GM23338 (cell line): ENCODE measurements at regions not wholly inside any gene's neighbourhood (a gene's known extent, or its start where the extent isn't known, plus 50 kb on each side); places are given as distances from the start of the nearest gene placed in this dataset.

Experiments
- ATAC-seq: fragments of 200-7000 bp; cut with Tn5 transposase; 3 replicates; pipeline ENCODE4 v1.9.1; 2020
- DNase-seq: peaks from one replicate; pipeline ENCODE4 v3.0.0-alpha.2; 2015; ENCODE audit warnings: low spot score
- H2AFZ ChIP-seq: fragments of 200-600 bp; sonication (generic); 2 replicates; pipeline ENCODE4 v1.8.0; 2016; ENCODE audit warnings: antibody characterized with exemption, mild to moderate bottlenecking, moderate library complexity
- H3F3A ChIP-seq: fragments of 200-600 bp; sonication (generic); replicated peaks from 2 replicates; pipeline ENCODE4 v1.8.0; 2017; ENCODE audit warnings: antibody characterized with exemption, mixed run types, low read depth
- H3K27ac ChIP-seq: fragments of 200-600 bp; sonication (generic); 2 replicates; pipeline ENCODE4 v1.6.1; 2016; ENCODE audit warnings: low read depth
- H3K27me3 ChIP-seq: fragments of 200-600 bp; sonication (generic); 2 replicates; pipeline ENCODE4 v1.8.0; 2016; ENCODE audit warnings: mild to moderate bottlenecking, mixed run types, moderate library complexity; ENCODE audit not compliant: insufficient read depth
- H3K36me3 ChIP-seq: fragments of 200-600 bp; sonication (generic); 2 replicates; pipeline ENCODE4 v1.8.0; 2016; ENCODE audit warnings: mild to moderate bottlenecking; ENCODE audit not compliant: insufficient read depth
- H3K4me1 ChIP-seq: fragments of 200-600 bp; sonication (generic); 2 replicates; pipeline ENCODE4 v1.8.0; 2016; ENCODE audit warnings: mild to moderate bottlenecking, moderate library complexity; ENCODE audit not compliant: insufficient read depth
- H3K4me2 ChIP-seq: fragments of 200-600 bp; sonication (generic); 2 replicates; pipeline ENCODE4 v1.7.1; 2017; ENCODE audit warnings: mixed run types
- H3K4me3 ChIP-seq: fragments of 200-600 bp; sonication (generic); 2 replicates; pipeline ENCODE4 v1.6.1; 2016; ENCODE audit warnings: mixed run types
- H3K79me2 ChIP-seq: fragments of 200-600 bp; sonication (generic); replicated peaks from 2 replicates; pipeline ENCODE4 v1.8.0; 2017; ENCODE audit warnings: mild to moderate bottlenecking; ENCODE audit not compliant: insufficient read depth
- H3K9me2 ChIP-seq: fragments of 200-600 bp; sonication (generic); 2 replicates; pipeline ENCODE4 v1.8.0; 2017; ENCODE audit not compliant: insufficient read depth
- H4K20me1 ChIP-seq: fragments of 200-600 bp; sonication (generic); replicated peaks from 2 replicates; pipeline ENCODE4 v1.8.0; 2017; ENCODE audit warnings: mild to moderate bottlenecking; ENCODE audit not compliant: insufficient read depth
- H3K27ac Mint-ChIP-seq: 2 replicates; pipeline ENCODE4 v1.8.0; 2020; ENCODE audit warnings: inconsistent platforms, mild to moderate bottlenecking, moderate library complexity, mixed read lengths
- H3K27me3 Mint-ChIP-seq: 3 replicates; pipeline ENCODE4 v1.8.0; 2022; ENCODE audit warnings: low read depth, mild to moderate bottlenecking, moderate library complexity, mixed read lengths, inconsistent platforms; ENCODE audit not compliant: insufficient read depth, poor library complexity
- H3K36me3 Mint-ChIP-seq: 3 replicates; pipeline ENCODE4 v1.8.0; 2021; ENCODE audit warnings: low read depth, mild to moderate bottlenecking, inconsistent platforms, moderate library complexity, mixed read lengths
- H3K4me1 Mint-ChIP-seq: 3 replicates; pipeline ENCODE4 v1.8.0; 2020; ENCODE audit warnings: mild to moderate bottlenecking, inconsistent platforms, mixed read lengths
- H3K4me3 Mint-ChIP-seq: 3 replicates; pipeline ENCODE4 v1.8.0; 2021; ENCODE audit warnings: moderate library complexity, mild to moderate bottlenecking, inconsistent platforms, mixed read lengths
- H3K9me3 Mint-ChIP-seq: 3 replicates; pipeline ENCODE4 v1.8.0; 2020; ENCODE audit warnings: moderate library complexity, mild to moderate bottlenecking, inconsistent platforms, mixed read lengths
- CREB1 ChIP-seq: fragments of 250-450 bp; sonication (Bioruptor Pico); IDR thresholded peaks from 2 replicates; pipeline ENCODE4 v1.5.0; 2020; ENCODE audit warnings: low read depth, mild to moderate bottlenecking, moderate library complexity
- EZH2 ChIP-seq: fragments of 200-600 bp; sonication (generic); IDR thresholded peaks from one replicate; pipeline ENCODE4 v1.8.0; 2017; ENCODE audit warnings: antibody characterized with exemption, mild to moderate bottlenecking, low read depth; ENCODE audit not compliant: unreplicated experiment
- EZH2phosphoT487 ChIP-seq: fragments of 200-600 bp; sonication (generic); IDR thresholded peaks from one replicate; pipeline ENCODE4 v1.8.1; 2018; ENCODE audit warnings: antibody characterized with exemption; ENCODE audit not compliant: unreplicated experiment
- STAT1 ChIP-seq: IDR thresholded peaks from one replicate; pipeline ENCODE4 v1.6.1; 2016; ENCODE audit warnings: antibody characterized with exemption; ENCODE audit not compliant: unreplicated experiment
- ZNF114 ChIP-seq: fragments of 250-450 bp; sonication (Bioruptor Pico); IDR thresholded peaks from 2 replicates; pipeline ENCODE4 v1.5.0; 2020; ENCODE audit warnings: mild to moderate bottlenecking, moderate library complexity
- ZNF331 ChIP-seq: fragments of 250-450 bp; sonication (Bioruptor Pico); IDR thresholded peaks from 2 replicates; pipeline ENCODE4 v1.5.0; 2020; ENCODE audit warnings: low read depth, mild to moderate bottlenecking, moderate library complexity
- TF ChIP-seq, protein P1 (sequence below), 2 experiments: fragments of 200-600 bp in 1 of 2; sonication (generic) in 1 of 2; conservative IDR thresholded peaks; 2 replicates each; pipeline versions ENCODE4 v1.5.1 to v1.6.1; 2016 to 2017; ENCODE audit warnings: antibody characterized with exemption in 2 of 2, low read depth in 2 of 2, mild to moderate bottlenecking in 2 of 2, moderate library complexity in 1 of 2
- TF ChIP-seq, protein P2 (sequence below): IDR thresholded peaks from one replicate; pipeline ENCODE4 v1.6.1; 2018; ENCODE audit warnings: antibody characterized with exemption; ENCODE audit not compliant: unreplicated experiment
- TF ChIP-seq, protein P3 (sequence below): IDR thresholded peaks from 2 replicates; pipeline ENCODE4 v1.6.1; 2016; ENCODE audit warnings: antibody characterized with exemption

DNA sequence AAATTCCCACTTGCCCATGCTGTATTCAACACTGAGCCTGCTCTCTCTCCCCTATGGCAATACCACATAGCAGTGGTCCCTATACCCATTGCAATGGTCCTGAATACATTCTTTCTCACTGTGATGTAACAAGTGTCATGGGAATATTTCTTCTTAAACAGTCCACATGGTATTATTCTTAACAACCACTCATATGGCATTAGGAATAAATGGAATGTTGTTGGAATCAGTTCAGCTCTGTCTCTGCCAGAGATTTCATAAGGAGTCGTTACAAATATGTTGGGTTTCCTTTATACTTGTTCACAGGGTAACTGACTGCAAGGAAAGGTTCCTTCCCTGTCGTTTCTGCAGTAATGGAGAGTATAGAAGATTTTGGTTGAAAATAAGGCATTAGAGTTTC lies 128.3 kb upstream of the SPATA13 start:
- no peak for ATAC-seq
- no peak for DNase-seq
- Histone ChIP-seq H4K20me1 (no peaks in the 10 kb centered on the region), H3K4me2 (no peak overlapping the region), H3K9me2 (no peaks in the 10 kb centered on the region), H3K27me3 (no peaks in the 10 kb centered on the region), H3K4me1 (no peaks in the 10 kb centered on the region), H3F3A (no peaks in the 10 kb centered on the region), H3K4me3 (no peak overlapping the region), H2AFZ (no peak overlapping the region), H3K27ac (no peak overlapping the region), H3K79me2 (no peaks in the 10 kb centered on the region), H3K36me3 (no peaks in the 10 kb centered on the region)
- H3K4me1 Mint-ChIP-seq, result no peaks in the 10 kb centered on the region
- no peak overlapping the region for H3K4me3 Mint-ChIP-seq
- no peak overlapping the region for H3K27ac Mint-ChIP-seq
- peaks cover 3% of the 10 kb centered on the region for H3K27me3 Mint-ChIP-seq
- no peaks in the 10 kb centered on the region for H3K36me3 Mint-ChIP-seq
- H3K9me3 Mint-ChIP-seq, result no peaks in the 10 kb centered on the region
- TF ChIP-seq STAT1, result no peak
- no peak for TF ChIP-seq CREB1
- no peak for TF ChIP-seq EZH2phosphoT487

DNA sequence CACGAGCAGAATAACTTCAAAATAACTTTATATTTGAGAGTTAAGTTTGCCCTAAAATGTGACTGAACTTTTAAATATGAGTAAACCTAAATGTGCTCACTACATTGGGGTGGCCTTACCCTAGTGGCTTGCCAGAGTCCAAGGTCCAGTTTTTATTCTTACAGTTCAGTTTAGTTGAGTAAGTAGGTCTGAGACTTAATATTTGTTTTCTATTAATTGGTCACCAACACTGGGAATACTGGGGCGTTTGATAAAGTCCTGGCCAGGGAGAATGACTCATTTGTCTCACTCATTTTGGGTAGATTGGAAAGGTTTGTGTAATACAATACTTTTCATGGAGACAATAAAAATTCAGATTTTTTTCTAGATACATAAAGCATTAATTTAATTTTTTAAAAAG lies 127.8 kb upstream of the SPATA13 start:
- ATAC-seq, result no peak
- TF ChIP-seq ZNF331 (CRISPR knock-in tag), result no peak
- TF ChIP-seq, protein P1, sequence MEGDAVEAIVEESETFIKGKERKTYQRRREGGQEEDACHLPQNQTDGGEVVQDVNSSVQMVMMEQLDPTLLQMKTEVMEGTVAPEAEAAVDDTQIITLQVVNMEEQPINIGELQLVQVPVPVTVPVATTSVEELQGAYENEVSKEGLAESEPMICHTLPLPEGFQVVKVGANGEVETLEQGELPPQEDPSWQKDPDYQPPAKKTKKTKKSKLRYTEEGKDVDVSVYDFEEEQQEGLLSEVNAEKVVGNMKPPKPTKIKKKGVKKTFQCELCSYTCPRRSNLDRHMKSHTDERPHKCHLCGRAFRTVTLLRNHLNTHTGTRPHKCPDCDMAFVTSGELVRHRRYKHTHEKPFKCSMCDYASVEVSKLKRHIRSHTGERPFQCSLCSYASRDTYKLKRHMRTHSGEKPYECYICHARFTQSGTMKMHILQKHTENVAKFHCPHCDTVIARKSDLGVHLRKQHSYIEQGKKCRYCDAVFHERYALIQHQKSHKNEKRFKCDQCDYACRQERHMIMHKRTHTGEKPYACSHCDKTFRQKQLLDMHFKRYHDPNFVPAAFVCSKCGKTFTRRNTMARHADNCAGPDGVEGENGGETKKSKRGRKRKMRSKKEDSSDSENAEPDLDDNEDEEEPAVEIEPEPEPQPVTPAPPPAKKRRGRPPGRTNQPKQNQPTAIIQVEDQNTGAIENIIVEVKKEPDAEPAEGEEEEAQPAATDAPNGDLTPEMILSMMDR (conservative IDR thresholded peaks at IDR 0.05; ENCODE audit: low read depth in 2 of 2), result no peak
- TF ChIP-seq ZNF114 (CRISPR knock-in tag), result no peak
- TF ChIP-seq, protein P2, sequence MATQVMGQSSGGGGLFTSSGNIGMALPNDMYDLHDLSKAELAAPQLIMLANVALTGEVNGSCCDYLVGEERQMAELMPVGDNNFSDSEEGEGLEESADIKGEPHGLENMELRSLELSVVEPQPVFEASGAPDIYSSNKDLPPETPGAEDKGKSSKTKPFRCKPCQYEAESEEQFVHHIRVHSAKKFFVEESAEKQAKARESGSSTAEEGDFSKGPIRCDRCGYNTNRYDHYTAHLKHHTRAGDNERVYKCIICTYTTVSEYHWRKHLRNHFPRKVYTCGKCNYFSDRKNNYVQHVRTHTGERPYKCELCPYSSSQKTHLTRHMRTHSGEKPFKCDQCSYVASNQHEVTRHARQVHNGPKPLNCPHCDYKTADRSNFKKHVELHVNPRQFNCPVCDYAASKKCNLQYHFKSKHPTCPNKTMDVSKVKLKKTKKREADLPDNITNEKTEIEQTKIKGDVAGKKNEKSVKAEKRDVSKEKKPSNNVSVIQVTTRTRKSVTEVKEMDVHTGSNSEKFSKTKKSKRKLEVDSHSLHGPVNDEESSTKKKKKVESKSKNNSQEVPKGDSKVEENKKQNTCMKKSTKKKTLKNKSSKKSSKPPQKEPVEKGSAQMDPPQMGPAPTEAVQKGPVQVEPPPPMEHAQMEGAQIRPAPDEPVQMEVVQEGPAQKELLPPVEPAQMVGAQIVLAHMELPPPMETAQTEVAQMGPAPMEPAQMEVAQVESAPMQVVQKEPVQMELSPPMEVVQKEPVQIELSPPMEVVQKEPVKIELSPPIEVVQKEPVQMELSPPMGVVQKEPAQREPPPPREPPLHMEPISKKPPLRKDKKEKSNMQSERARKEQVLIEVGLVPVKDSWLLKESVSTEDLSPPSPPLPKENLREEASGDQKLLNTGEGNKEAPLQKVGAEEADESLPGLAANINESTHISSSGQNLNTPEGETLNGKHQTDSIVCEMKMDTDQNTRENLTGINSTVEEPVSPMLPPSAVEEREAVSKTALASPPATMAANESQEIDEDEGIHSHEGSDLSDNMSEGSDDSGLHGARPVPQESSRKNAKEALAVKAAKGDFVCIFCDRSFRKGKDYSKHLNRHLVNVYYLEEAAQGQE, result no peak
- no peak for TF ChIP-seq EZH2
- TF ChIP-seq, protein P3, sequence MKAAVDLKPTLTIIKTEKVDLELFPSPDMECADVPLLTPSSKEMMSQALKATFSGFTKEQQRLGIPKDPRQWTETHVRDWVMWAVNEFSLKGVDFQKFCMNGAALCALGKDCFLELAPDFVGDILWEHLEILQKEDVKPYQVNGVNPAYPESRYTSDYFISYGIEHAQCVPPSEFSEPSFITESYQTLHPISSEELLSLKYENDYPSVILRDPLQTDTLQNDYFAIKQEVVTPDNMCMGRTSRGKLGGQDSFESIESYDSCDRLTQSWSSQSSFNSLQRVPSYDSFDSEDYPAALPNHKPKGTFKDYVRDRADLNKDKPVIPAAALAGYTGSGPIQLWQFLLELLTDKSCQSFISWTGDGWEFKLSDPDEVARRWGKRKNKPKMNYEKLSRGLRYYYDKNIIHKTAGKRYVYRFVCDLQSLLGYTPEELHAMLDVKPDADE, result no peak

More for the DNA sequence above, 127.8 kb upstream of the SPATA13 start:
- Histone ChIP-seq H3K79me2 (no peaks in the 10 kb centered on the region), H4K20me1 (no peaks in the 10 kb centered on the region), H3F3A (no peaks in the 10 kb centered on the region), H3K4me2 (no peak overlapping the region), H3K4me3 (no peak overlapping the region), H3K27ac (no peak overlapping the region), H3K4me1 (no peaks in the 10 kb centered on the region), H3K27me3 (no peaks in the 10 kb centered on the region), H2AFZ (no peak overlapping the region), H3K36me3 (no peaks in the 10 kb centered on the region), H3K9me2 (no peaks in the 10 kb centered on the region)
- Mint-ChIP-seq H3K9me3 (no peaks in the 10 kb centered on the region), H3K27me3 (peaks cover 3% of the 10 kb centered on the region), H3K4me1 (no peaks in the 10 kb centered on the region), H3K27ac (no peak overlapping the region), H3K4me3 (no peak overlapping the region), H3K36me3 (no peaks in the 10 kb centered on the region)
- DNase-seq, result no peak
